ENCODE measurements at regions not wholly inside any gene's neighbourhood (a gene's known extent, or its start where the extent isn't known, plus 50 kb on each side); places are given as distances from the start of the nearest gene placed in this dataset.

GRCh38 chr5:77157732-77158532, 52.5 kb upstream of the PDE8B start:
- no peak for FAIRE-seq
- no peak for DNase-seq (ENCODE audit: low spot score)

GRCh38 chr5:77156379-77156778, 54.1 kb upstream of the PDE8B start:
- DNase-seq (ENCODE audit: low spot score) (no peak), FAIRE-seq (peak; percentile 5)

GRCh38 chr5:77155179-77155785, 55.2 kb upstream of the PDE8B start:
- FAIRE-seq (no peak), DNase-seq (ENCODE audit: low spot score) (no peak)

GRCh38 chr5:77152441-77152840, 58.0 kb upstream of the PDE8B start:
- DNase-seq (ENCODE audit: low spot score) (no peak), FAIRE-seq (no peak)

GRCh38 chr5:77151501-77151900, 59.0 kb upstream of the PDE8B start:
- no peak for DNase-seq (ENCODE audit: low spot score)
- no peak for FAIRE-seq

GRCh38 chr5:77146896-77147295, 59.8 kb upstream of the ZBED3 start:
- DNase-seq (ENCODE audit: low spot score): no peak
- FAIRE-seq: no peak

- no peak for FAIRE-seq
- no peak for DNase-seq (ENCODE audit: low spot score)
Observed at GRCh38 chr5:77145666-77146065, 58.6 kb upstream of the ZBED3 start.

- FAIRE-seq: no peak
- DNase-seq (ENCODE audit: low spot score): no peak
Observed at GRCh38 chr5:77144837-77145139, 57.7 kb upstream of the ZBED3 start.

GRCh38 chr5:77143998-77144836, 57.1 kb upstream of the ZBED3 start:
- DNase-seq (ENCODE audit: low spot score): peak; percentile 78
- no peak for FAIRE-seq

- no peak for FAIRE-seq
Observed at GRCh38 chr5:77140350-77140749, 53.3 kb upstream of the ZBED3 start.

GRCh38 chr5:77139001-77139400, 51.9 kb upstream of the ZBED3 start:
- FAIRE-seq (no peak), DNase-seq (ENCODE audit: low spot score) (no peak)

More at GRCh38 chr5:77140350-77140749, 53.3 kb upstream of the ZBED3 start:
- DNase-seq (ENCODE audit: low spot score): no peak
